Sigmoid colon (tissue), 6 donors: ENCODE measurements at regions not wholly inside any gene's neighbourhood (a gene's known extent, or its start where the extent isn't known, plus 50 kb on each side); places are given as distances from the start of the nearest gene placed in this dataset.

Experiments
- DNase-seq: peaks from one replicate; pipeline ENCODE4 v3.0.0-alpha.2; 2019
- H3K27ac ChIP-seq, 4 donors: fragments of 200-600 bp; sonication (generic); one replicate each; pipeline ENCODE4 v1.5.1; 2016 to 2019; ENCODE audit warnings: mild to moderate bottlenecking in 1 of 4
- H3K27me3 ChIP-seq, 3 donors: fragments of 200-600 bp; sonication (generic); one replicate each; pipeline ENCODE4 v1.5.1; 2019; ENCODE audit warnings: mild to moderate bottlenecking in 1 of 3
- H3K36me3 ChIP-seq, 4 donors: fragments of 200-600 bp; sonication (generic); one replicate each; pipeline ENCODE4 v1.5.1; 2016 to 2019
- H3K4me1 ChIP-seq, 4 donors: fragments of 200-600 bp; sonication (generic); one replicate each; pipeline ENCODE4 v1.5.1; 2017 to 2019
- H3K4me3 ChIP-seq, 4 donors: fragments of 200-600 bp; sonication (generic); one replicate each; pipeline ENCODE4 v1.5.1; 2017 to 2019; ENCODE audit warnings: mild to moderate bottlenecking in 2 of 4, moderate library complexity in 1 of 4
- H3K9me3 ChIP-seq, 4 donors: fragments of 200-600 bp in 3 of 4; sonication (generic) in 3 of 4; one replicate each; pipeline versions ENCODE4 v1.5.1 to v1.6.1; 2013 to 2019
- CTCF ChIP-seq, 4 experiments: fragments of 450-650 bp in 3 of 4; fragments of 200-600 bp in 1 of 4; IDR thresholded peaks; one replicate each; pipeline ENCODE4 v1.5.1; 2016 to 2019; ENCODE audit warnings: antibody characterized with exemption in 4 of 4, mild to moderate bottlenecking in 3 of 4, moderate library complexity in 2 of 4
- EP300 ChIP-seq, 4 donors: sonication (generic); formaldehyde crosslinking; IDR thresholded peaks; one replicate each; pipeline ENCODE4 v1.6.1; 2017; ENCODE audit warnings: antibody characterized with exemption in 4 of 4
- POLR2A ChIP-seq, 2 donors: fragments of 450-650 bp; IDR thresholded peaks; one replicate each; pipeline ENCODE4 v1.6.1; 2016; ENCODE audit warnings: antibody characterized with exemption in 2 of 2, mild to moderate bottlenecking in 2 of 2, moderate library complexity in 2 of 2
- POLR2AphosphoS5 ChIP-seq, 4 donors: sonication (generic); formaldehyde crosslinking; IDR thresholded peaks; one replicate each; pipeline ENCODE4 v1.6.1; 2017; ENCODE audit warnings: antibody characterized with exemption in 4 of 4
- WGBS, 2 donors: extraction: QIAGEN DNeasy Blood & Tissue Kit; methylation state at CpG; one replicate each; pipeline ENCODE4 v1.1.7; 2013; 5-methylcytosine and 5-hydroxymethylcytosine counted together
- intact Hi-C: fragments of 100-400 bp; cut with DNase I; formaldehyde crosslinking; loops from one replicate; pipeline ENCODE4 v1.15.1; 2023
- donor health status: healthy with polysubstance abuse.
- donor health status: healthy.

GRCh38 chr6:113599444-113599843, 257.7 kb upstream of the MARCKS start:
- no peak overlapping the region for H3K27ac ChIP-seq
- peaks cover 0 to 36% (median 26%) of the 10 kb centered on the region in 4 donors for H3K4me1 ChIP-seq
- intact Hi-C loops = loop anchor here (5.0 to 10.0 kb wide), 2 partner anchors 33 to 255 kb away; partner anchors contain the start of gene MARCKS

GRCh38 chr6:113600551-113601339, 256.4 kb upstream of the MARCKS start:
- TF ChIP-seq CTCF (IDR thresholded peaks at IDR 0.05) = no peak
- TF ChIP-seq POLR2A (IDR thresholded peaks at IDR 0.05) = no peak
- no peak for TF ChIP-seq POLR2AphosphoS5 (IDR thresholded peaks at IDR 0.05)
- TF ChIP-seq EP300 (IDR thresholded peaks at IDR 0.05) = no peak
- H3K4me3 ChIP-seq = no peak overlapping the region
- intact Hi-C loops = no loop called here
- no peaks in the 10 kb centered on the region for H3K27me3 ChIP-seq
- DNase-seq = no peak
- H3K9me3 ChIP-seq = no peaks in the 10 kb centered on the region
- 64 to 82% methylated on average over 2 of the region's 2 CpGs for WGBS, 2 donors
- H3K36me3 ChIP-seq = no peaks in the 10 kb centered on the region
- H3K4me1 ChIP-seq = peaks cover 0 to 30% (median 20%) of the 10 kb centered on the region in 4 donors
- no peak overlapping the region for H3K27ac ChIP-seq

More at GRCh38 chr6:113599444-113599843, 257.7 kb upstream of the MARCKS start:
- Histone ChIP-seq H3K36me3 (no peaks in the 10 kb centered on the region), H3K9me3 (no peaks in the 10 kb centered on the region), H3K27me3 (no peaks in the 10 kb centered on the region), H3K4me3 (no peak overlapping the region)
- TF ChIP-seq POLR2AphosphoS5 (IDR thresholded peaks at IDR 0.05) (no peak), POLR2A (IDR thresholded peaks at IDR 0.05) (no peak), EP300 (IDR thresholded peaks at IDR 0.05) (no peak), CTCF (IDR thresholded peaks at IDR 0.05) (no peak)
- no peak for DNase-seq

GRCh38 chr6:113607821-113608545, 249.2 kb upstream of the MARCKS start:
- no peaks in the 10 kb centered on the region for H3K9me3 ChIP-seq
- no peak overlapping the region for H3K27ac ChIP-seq
- no peak overlapping the region for H3K4me3 ChIP-seq
- intact Hi-C loops = no loop called here
- H3K36me3 ChIP-seq = no peaks in the 10 kb centered on the region
- H3K4me1 ChIP-seq = peaks cover 0 to 24% (median 22%) of the 10 kb centered on the region in 4 donors
- DNase-seq = no peak
- 20 to 54% methylated on average over 2 of the region's 2 CpGs for WGBS, 2 donors
- TF ChIP-seq CTCF (IDR thresholded peaks at IDR 0.05) (no peak), POLR2A (IDR thresholded peaks at IDR 0.05) (no peak), POLR2AphosphoS5 (IDR thresholded peaks at IDR 0.05) (no peak), EP300 (IDR thresholded peaks at IDR 0.05) (no peak)
- H3K27me3 ChIP-seq = no peaks in the 10 kb centered on the region

GRCh38 chr6:113610377-113610988, 246.7 kb upstream of the MARCKS start:
- Histone ChIP-seq H3K27me3 (no peaks in the 10 kb centered on the region), H3K9me3 (no peaks in the 10 kb centered on the region), H3K4me3 (no peak overlapping the region), H3K27ac (no peak overlapping the region), H3K36me3 (no peaks in the 10 kb centered on the region), H3K4me1 (peaks cover 0 to 24% (median 22%) of the 10 kb centered on the region in 4 donors)
- 78 to 91% methylated on average over 4 of the region's 4 CpGs for WGBS, 2 donors
- DNase-seq = no peak
- intact Hi-C loops = no loop called here
- TF ChIP-seq POLR2A (IDR thresholded peaks at IDR 0.05) = no peak
- no peak for TF ChIP-seq EP300 (IDR thresholded peaks at IDR 0.05)
- TF ChIP-seq POLR2AphosphoS5 (IDR thresholded peaks at IDR 0.05) = no peak
- no peak for TF ChIP-seq CTCF (IDR thresholded peaks at IDR 0.05)
